ENCODE measurements at regions not wholly inside any gene's neighbourhood (a gene's known extent, or its start where the extent isn't known, plus 50 kb on each side); places are given as distances from the start of the nearest gene placed in this dataset.

GRCh38 chr12:43294916-43295315, 257.1 kb downstream of the ADAMTS20 start:
- no peak for FAIRE-seq
- DNase-seq (ENCODE audit: low spot score in 2 of 2), result no peak

GRCh38 chr12:43294147-43294546, 257.9 kb downstream of the ADAMTS20 start:
- no peak for FAIRE-seq
- DNase-seq (ENCODE audit: low spot score in 2 of 2), result no peak

GRCh38 chr12:43293396-43293795, 258.6 kb downstream of the ADAMTS20 start:
- no peak for DNase-seq (ENCODE audit: low spot score in 2 of 2)
- no peak for FAIRE-seq

GRCh38 chr12:43292699-43293098, 259.3 kb downstream of the ADAMTS20 start:
- no peak for FAIRE-seq
- DNase-seq (ENCODE audit: low spot score in 2 of 2), result no peak

GRCh38 chr12:43291516-43291915, 260.5 kb downstream of the ADAMTS20 start:
- no peak for FAIRE-seq
- no peak for DNase-seq (ENCODE audit: low spot score in 2 of 2)

- DNase-seq (ENCODE audit: low spot score in 2 of 2) (no peak), FAIRE-seq (no peak)
Observed at GRCh38 chr12:43290836-43291235, 261.2 kb downstream of the ADAMTS20 start.

- DNase-seq (ENCODE audit: low spot score in 2 of 2) (no peak), FAIRE-seq (no peak)
Observed at GRCh38 chr12:43289426-43289801, 262.6 kb downstream of the ADAMTS20 start.

- no peak for FAIRE-seq
Observed at GRCh38 chr12:43288671-43289425, 263.2 kb downstream of the ADAMTS20 start.

GRCh38 chr12:43287706-43288383, 264.2 kb downstream of the ADAMTS20 start:
- DNase-seq (ENCODE audit: low spot score in 2 of 2), result no peak
- FAIRE-seq, result no peak

More at GRCh38 chr12:43288671-43289425, 263.2 kb downstream of the ADAMTS20 start:
- DNase-seq (ENCODE audit: low spot score in 2 of 2), result no peak

GRCh38 chr12:43286986-43287385, 265.0 kb downstream of the ADAMTS20 start:
- no peak for DNase-seq (ENCODE audit: low spot score in 2 of 2)
- no peak for FAIRE-seq

GRCh38 chr12:43285159-43285598, 266.8 kb downstream of the ADAMTS20 start:
- FAIRE-seq (no peak), DNase-seq (ENCODE audit: low spot score in 2 of 2) (no peak)

- FAIRE-seq (no peak), DNase-seq (ENCODE audit: low spot score in 2 of 2) (no peak)
Observed at GRCh38 chr12:43284486-43285158, 267.4 kb downstream of the ADAMTS20 start.

GRCh38 chr12:43283206-43283605, 268.8 kb downstream of the ADAMTS20 start:
- DNase-seq (ENCODE audit: low spot score in 2 of 2), result no peak
- FAIRE-seq, result no peak

GRCh38 chr12:43282106-43282505, 269.9 kb downstream of the ADAMTS20 start:
- FAIRE-seq (peak; percentile 52), DNase-seq (ENCODE audit: low spot score in 2 of 2) (no peak)

GRCh38 chr12:43281563-43281962, 270.4 kb downstream of the ADAMTS20 start:
- FAIRE-seq (no peak), DNase-seq (ENCODE audit: low spot score in 2 of 2) (no peak)

GRCh38 chr12:43278541-43278832, 273.5 kb downstream of the ADAMTS20 start:
- DNase-seq (ENCODE audit: low spot score in 2 of 2), result no peak
- no peak for FAIRE-seq

GRCh38 chr12:43277651-43278540, 274.1 kb downstream of the ADAMTS20 start:
- FAIRE-seq (no peak), DNase-seq (ENCODE audit: low spot score in 2 of 2) (no peak)

- no peak for FAIRE-seq
- DNase-seq (ENCODE audit: low spot score in 2 of 2), result no peak
Observed at GRCh38 chr12:43273467-43273866, 278.5 kb downstream of the ADAMTS20 start.

GRCh38 chr12:43271659-43272058, 280.3 kb downstream of the ADAMTS20 start:
- no peak for FAIRE-seq
- no peak for DNase-seq (ENCODE audit: low spot score in 2 of 2)

- FAIRE-seq, result no peak
- DNase-seq (ENCODE audit: low spot score in 2 of 2), result no peak
Observed at GRCh38 chr12:43267818-43268217, 284.2 kb downstream of the ADAMTS20 start.

- no peak for DNase-seq (ENCODE audit: low spot score in 2 of 2)
- no peak for FAIRE-seq
Observed at GRCh38 chr12:43261701-43262100, 290.3 kb downstream of the ADAMTS20 start.
